Caco-2 (cell line): ENCODE measurements at regions not wholly inside any gene's neighbourhood (a gene's known extent, or its start where the extent isn't known, plus 50 kb on each side); places are given as distances from the start of the nearest gene placed in this dataset.
"Not testable (repeated sequence)": the region's sequence is repeated elsewhere in the genome, so short reads cannot be mapped to it uniquely, and the experiment has no call there.

Experiments used
- BruUV-seq: library from RNA; stranded (reverse); fragments of 400-500 nt; replicated peaks from 2 replicates; lab custom pipeline; 2021; lab: Mats Ljungman, UMichigan
- CTCF ChIA-PET: fragments of 300-600 bp; sonication (Branson Sonifier 250); formaldehyde crosslinking; loops from one replicate; lab custom pipeline; 2022; ENCODE audit warnings: antibody characterized with exemption; lab: Charles Lee
- POLR2A ChIA-PET: fragments of 300-600 bp; sonication (Branson Sonifier 250); formaldehyde crosslinking; loops from one replicate; lab custom pipeline; 2022; ENCODE audit warnings: antibody characterized with exemption; lab: Charles Lee
- DNase-seq, 2 experiments: peaks; one replicate each; pipeline versions ENCODE4 v3.0.0 to v3.0.0-alpha.2; 2020 to 2022
- H3K27me3 ChIP-seq: replicated peaks from 2 replicates; pipeline ENCODE4 v1.6.0; 2011; ENCODE audit warnings: low read length; ENCODE audit not compliant: control insufficient read depth, insufficient read depth
- H3K36me3 ChIP-seq: 2 replicates; pipeline ENCODE4 v1.5.1; 2011; ENCODE audit warnings: low read length; ENCODE audit not compliant: control insufficient read depth, insufficient read depth
- H3K4me1 ChIP-seq: fragments of 250-450 bp; sonication (Bioruptor Pico); 2 replicates; pipeline ENCODE4 v1.5.1; 2020; ENCODE audit warnings: mild to moderate bottlenecking
- H3K4me3 ChIP-seq: 2 replicates; pipeline ENCODE4 v1.5.1; 2011; ENCODE audit warnings: low read depth, mild to moderate bottlenecking, control low read depth, low read length
- H3K9me3 ChIP-seq: fragments of 250-450 bp; sonication (Bioruptor Pico); 2 replicates; pipeline ENCODE4 v1.5.1; 2020; ENCODE audit warnings: mild to moderate bottlenecking, moderate library complexity
- H3K27ac Mint-ChIP-seq: one replicate; pipeline ENCODE4 v1.8.0; 2022; ENCODE audit warnings: mixed read lengths; ENCODE audit not compliant: unreplicated experiment
- H3K27me3 Mint-ChIP-seq: one replicate; pipeline ENCODE4 v1.8.0; 2022; ENCODE audit warnings: mixed read lengths; ENCODE audit not compliant: insufficient read depth, unreplicated experiment
- H3K36me3 Mint-ChIP-seq: one replicate; pipeline ENCODE4 v1.8.0; 2022; ENCODE audit warnings: mild to moderate bottlenecking, mixed read lengths; ENCODE audit not compliant: insufficient read depth, unreplicated experiment
- H3K4me1 Mint-ChIP-seq: one replicate; pipeline ENCODE4 v1.8.0; 2022; ENCODE audit warnings: low read depth, mixed read lengths; ENCODE audit not compliant: unreplicated experiment
- H3K4me3 Mint-ChIP-seq: one replicate; pipeline ENCODE4 v1.8.0; 2022; ENCODE audit warnings: mild to moderate bottlenecking, moderate library complexity, mixed read lengths; ENCODE audit not compliant: unreplicated experiment
- H3K9me3 Mint-ChIP-seq: one replicate; pipeline ENCODE4 v1.8.0; 2022; ENCODE audit warnings: mixed read lengths; ENCODE audit not compliant: unreplicated experiment
- intact Hi-C: fragments of 100-400 bp; cut with micrococcal nuclease; formaldehyde crosslinking; loops from one replicate; pipeline ENCODE4 v1.10.0; 2022; ENCODE audit not compliant: unreplicated experiment
- TF ChIP-seq, protein P1 (sequence below), 2 experiments: fragments of 200-600 bp in 1 of 2; IDR thresholded peaks; 1 replicate in 1 of 2; 2 replicates in 1 of 2; pipeline versions ENCODE4 v1.5.1 to v1.8.0; 2011 to 2022; ENCODE audit warnings: antibody characterized with exemption in 1 of 2, control low read depth in 1 of 2, inconsistent platforms in 1 of 2, low read depth in 1 of 2, low read length in 1 of 2, mild to moderate bottlenecking in 1 of 2, moderate library complexity in 1 of 2; ENCODE audit not compliant: insufficient read depth in 1 of 2, severe bottlenecking in 1 of 2, unreplicated experiment in 1 of 2

DNA sequence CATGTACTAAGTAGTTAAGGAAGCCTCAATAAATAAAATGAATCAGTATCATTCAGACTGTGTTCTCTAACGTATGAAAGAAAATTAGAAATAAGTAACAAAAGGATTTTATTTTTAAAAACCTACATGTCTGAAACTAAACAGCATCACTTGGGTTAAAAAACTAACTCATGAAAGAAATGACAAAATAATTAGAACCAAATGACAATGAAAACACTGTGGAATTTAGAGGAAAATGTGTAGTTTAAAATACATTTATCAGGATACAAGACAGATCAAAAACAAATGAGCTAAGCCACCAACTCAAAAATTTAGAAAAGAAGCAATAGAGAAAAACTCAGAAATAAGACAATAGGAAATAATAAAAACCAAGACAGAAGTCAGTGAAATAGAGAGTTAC, 108.7 kb downstream of the TENT5C start:
- DNase-seq = no peak
- no peaks in the 10 kb centered on the region for H3K4me1 Mint-ChIP-seq
- Histone ChIP-seq H3K9me3 (no peaks in the 10 kb centered on the region), H3K36me3 (no peaks in the 10 kb centered on the region), H3K4me1 (no peaks in the 10 kb centered on the region), H3K27me3 (no peaks in the 10 kb centered on the region), H3K4me3 (no peak overlapping the region)
- no peak overlapping the region for H3K27ac Mint-ChIP-seq
- H3K36me3 Mint-ChIP-seq = no peaks in the 10 kb centered on the region
- TF ChIP-seq, protein P1, sequence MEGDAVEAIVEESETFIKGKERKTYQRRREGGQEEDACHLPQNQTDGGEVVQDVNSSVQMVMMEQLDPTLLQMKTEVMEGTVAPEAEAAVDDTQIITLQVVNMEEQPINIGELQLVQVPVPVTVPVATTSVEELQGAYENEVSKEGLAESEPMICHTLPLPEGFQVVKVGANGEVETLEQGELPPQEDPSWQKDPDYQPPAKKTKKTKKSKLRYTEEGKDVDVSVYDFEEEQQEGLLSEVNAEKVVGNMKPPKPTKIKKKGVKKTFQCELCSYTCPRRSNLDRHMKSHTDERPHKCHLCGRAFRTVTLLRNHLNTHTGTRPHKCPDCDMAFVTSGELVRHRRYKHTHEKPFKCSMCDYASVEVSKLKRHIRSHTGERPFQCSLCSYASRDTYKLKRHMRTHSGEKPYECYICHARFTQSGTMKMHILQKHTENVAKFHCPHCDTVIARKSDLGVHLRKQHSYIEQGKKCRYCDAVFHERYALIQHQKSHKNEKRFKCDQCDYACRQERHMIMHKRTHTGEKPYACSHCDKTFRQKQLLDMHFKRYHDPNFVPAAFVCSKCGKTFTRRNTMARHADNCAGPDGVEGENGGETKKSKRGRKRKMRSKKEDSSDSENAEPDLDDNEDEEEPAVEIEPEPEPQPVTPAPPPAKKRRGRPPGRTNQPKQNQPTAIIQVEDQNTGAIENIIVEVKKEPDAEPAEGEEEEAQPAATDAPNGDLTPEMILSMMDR (IDR thresholded peaks at IDR 0.05; ENCODE audit: insufficient read depth in 1 of 2, low read depth in 1 of 2, low read length in 1 of 2, severe bottlenecking in 1 of 2, unreplicated experiment in 1 of 2) = no peak
- intact Hi-C loops = loop anchor here (1.0 kb wide), 1 partner anchor 179 kb away; no protein-coding TSS in a partner anchor
- H3K27me3 Mint-ChIP-seq = no peaks in the 10 kb centered on the region
- H3K4me3 Mint-ChIP-seq = no peak overlapping the region
- no TSS peak for BruUV-seq
- POLR2A ChIA-PET = no interaction called here
- peaks cover 9% of the 10 kb centered on the region for H3K9me3 Mint-ChIP-seq
- CTCF ChIA-PET = no interaction called here

DNA sequence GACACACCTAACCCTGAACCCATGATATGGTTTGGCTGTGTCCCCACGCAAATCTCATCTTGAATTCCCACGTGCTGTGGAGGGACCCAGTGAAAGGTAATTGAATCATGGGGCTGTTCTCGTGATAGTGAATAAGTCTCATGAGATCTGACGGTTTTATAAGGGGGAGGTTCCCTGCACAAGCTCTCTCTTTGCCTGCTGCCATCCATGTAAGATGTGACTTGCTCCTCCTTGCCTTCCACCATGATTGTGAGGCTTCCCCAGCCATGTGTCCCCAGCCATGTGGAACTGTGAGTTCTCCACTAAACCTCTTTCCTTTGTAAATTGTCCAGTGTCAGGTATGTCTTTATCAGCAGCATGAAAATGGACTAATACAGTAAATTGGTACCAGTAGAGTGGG, 110.2 kb downstream of the TENT5C start:
- H3K36me3 ChIP-seq, H3K27me3 ChIP-seq, POLR2A ChIA-PET, intact Hi-C loops, CTCF ChIA-PET, DNase-seq, H3K4me1 Mint-ChIP-seq, H3K27ac Mint-ChIP-seq, H3K4me1 ChIP-seq, H3K4me3 ChIP-seq, H3K27me3 Mint-ChIP-seq, H3K9me3 ChIP-seq, H3K36me3 Mint-ChIP-seq, H3K4me3 Mint-ChIP-seq, BruUV-seq: not testable (repeated sequence)
- peaks cover 18% of the 10 kb centered on the region for H3K9me3 Mint-ChIP-seq

DNA sequence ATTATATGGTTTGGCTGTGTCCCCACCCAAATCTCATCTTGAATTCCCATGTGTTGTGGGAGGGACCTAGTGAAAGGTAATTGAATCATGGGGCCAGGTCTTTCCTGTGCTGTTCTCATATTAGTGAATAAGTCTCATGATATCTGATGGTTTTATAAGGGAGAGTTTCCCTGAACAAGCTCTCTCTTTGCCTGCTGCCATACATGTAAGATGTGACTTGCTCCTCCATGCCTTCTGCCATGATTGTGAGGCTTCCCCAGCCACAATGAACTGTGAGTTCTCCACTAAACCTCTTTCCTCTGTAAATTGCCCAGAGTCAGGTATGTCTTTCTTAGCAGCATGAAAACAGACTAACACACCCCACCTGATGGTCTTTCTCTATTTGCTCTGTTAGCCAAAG, 112.1 kb downstream of the TENT5C start:
- DNase-seq, H3K36me3 Mint-ChIP-seq, intact Hi-C loops, H3K27ac Mint-ChIP-seq, H3K4me3 ChIP-seq, BruUV-seq, H3K36me3 ChIP-seq, H3K4me3 Mint-ChIP-seq, H3K9me3 ChIP-seq, H3K4me1 ChIP-seq, CTCF ChIA-PET, POLR2A ChIA-PET, H3K27me3 Mint-ChIP-seq, H3K4me1 Mint-ChIP-seq, H3K27me3 ChIP-seq: not testable (repeated sequence)
- peaks cover 18% of the 10 kb centered on the region for H3K9me3 Mint-ChIP-seq

DNA sequence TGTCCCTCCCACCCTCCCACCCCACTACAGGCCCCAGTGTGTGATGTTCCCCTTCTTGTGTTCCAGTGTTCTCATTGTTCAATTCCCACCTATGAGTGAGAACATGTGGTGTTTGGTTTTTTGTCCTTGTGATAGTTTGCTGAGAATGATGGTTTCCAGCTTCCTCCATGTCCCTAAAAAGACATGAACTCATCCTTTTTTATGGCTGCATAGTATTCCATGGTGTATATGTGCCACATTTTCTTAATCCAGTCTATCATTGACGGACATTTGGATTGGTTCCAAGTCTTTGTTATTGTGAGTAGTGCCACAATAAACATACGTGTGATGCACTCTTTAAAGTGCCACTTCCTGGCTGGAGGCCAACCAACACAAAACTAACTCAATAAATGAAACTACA, 112.7 kb downstream of the TENT5C start:
- H3K27me3 Mint-ChIP-seq, BruUV-seq, H3K4me3 ChIP-seq, H3K9me3 ChIP-seq, DNase-seq, H3K27ac Mint-ChIP-seq, POLR2A ChIA-PET, H3K4me1 Mint-ChIP-seq, H3K27me3 ChIP-seq, CTCF ChIA-PET, H3K4me1 ChIP-seq, H3K36me3 Mint-ChIP-seq, intact Hi-C loops, H3K36me3 ChIP-seq, H3K4me3 Mint-ChIP-seq: not testable (repeated sequence)
- peaks cover 18% of the 10 kb centered on the region for H3K9me3 Mint-ChIP-seq
